Transverse colon (tissue), 4 donors: ENCODE measurements at regions not wholly inside any gene's neighbourhood (a gene's known extent, or its start where the extent isn't known, plus 50 kb on each side); places are given as distances from the start of the nearest gene placed in this dataset.

Source experiments
- CTCF ChIP-seq, 5 experiments: fragments of 200-600 bp in 3 of 5; fragments of 450-650 bp in 2 of 5; sonication (generic) in 3 of 5; IDR thresholded peaks; 1 replicate in 2 of 5; 2 replicates in 3 of 5; pipeline ENCODE4 v1.5.1; 2016 to 2017; ENCODE audit warnings: antibody characterized with exemption in 5 of 5, inconsistent platforms in 3 of 5, mild to moderate bottlenecking in 2 of 5, moderate library complexity in 1 of 5
- POLR2A ChIP-seq: fragments of 450-650 bp; IDR thresholded peaks from one replicate; pipeline ENCODE4 v1.6.1; 2016; ENCODE audit warnings: antibody characterized with exemption, mild to moderate bottlenecking, moderate library complexity
- POLR2AphosphoS5 ChIP-seq, 3 donors: sonication (generic); formaldehyde crosslinking; IDR thresholded peaks; one replicate each; pipeline ENCODE4 v1.6.1; 2016; ENCODE audit warnings: antibody characterized with exemption in 3 of 3

- TF ChIP-seq POLR2A (no peak), CTCF (IDR thresholded peaks at IDR 0.05) (no peak), POLR2AphosphoS5 (IDR thresholded peaks at IDR 0.05) (no peak)
These were observed 75.4 kb upstream of the VTCN1 start for GRCh38 chr1:117286145-117286544.
